H9 (cell line): ENCODE measurements at regions not wholly inside any gene's neighbourhood (a gene's known extent, or its start where the extent isn't known, plus 50 kb on each side); places are given as distances from the start of the nearest gene placed in this dataset.

Experiments
- DNase-seq: peaks from one replicate; pipeline ENCODE4 v3.0.0-alpha.2; 2017
- H2AFZ ChIP-seq: one replicate; pipeline ENCODE4 v1.6.1; 2013; ENCODE audit warnings: mild to moderate bottlenecking, low read length, control low read depth, moderate library complexity
- H2AK5ac ChIP-seq: 2 replicates; pipeline ENCODE4 v1.6.1; 2013; ENCODE audit warnings: low read length, control low read depth, mixed read lengths; ENCODE audit not compliant: insufficient read length
- H2BK120ac ChIP-seq: one replicate; pipeline ENCODE4 v1.6.1; 2013; ENCODE audit warnings: low read depth, mild to moderate bottlenecking, low read length, control low read depth, inconsistent platforms; ENCODE audit not compliant: poor library complexity, severe bottlenecking
- H2BK12ac ChIP-seq: 2 replicates; pipeline ENCODE4 v1.6.1; 2013; ENCODE audit warnings: low read length, control low read depth, mixed read lengths, low read depth; ENCODE audit not compliant: insufficient read length
- H2BK15ac ChIP-seq: 2 replicates; pipeline ENCODE4 v1.6.1; 2013; ENCODE audit warnings: low read depth, low read length, control low read depth
- H2BK20ac ChIP-seq: one replicate; pipeline ENCODE4 v1.6.1; 2013; ENCODE audit warnings: low read depth, mild to moderate bottlenecking, low read length, control low read depth, inconsistent platforms; ENCODE audit not compliant: poor library complexity, severe bottlenecking
- H2BK5ac ChIP-seq: 2 replicates; pipeline ENCODE4 v1.6.1; 2013; ENCODE audit warnings: low read length, control low read depth, mixed read lengths; ENCODE audit not compliant: insufficient read length
- H3K14ac ChIP-seq: 2 replicates; pipeline ENCODE4 v1.6.1; 2013; ENCODE audit warnings: low read length, control low read depth; ENCODE audit not compliant: insufficient read depth
- H3K18ac ChIP-seq: 2 replicates; pipeline ENCODE4 v1.6.1; 2013; ENCODE audit warnings: low read depth, mild to moderate bottlenecking, mixed read lengths, low read length, control low read depth; ENCODE audit not compliant: insufficient read length
- H3K23ac ChIP-seq: 2 replicates; pipeline ENCODE4 v1.6.1; 2013; ENCODE audit warnings: low read length, control low read depth, mixed read lengths, low read depth; ENCODE audit not compliant: insufficient read length
- H3K23me2 ChIP-seq: 2 replicates; pipeline ENCODE4 v1.6.1; 2013; ENCODE audit warnings: low read depth, mild to moderate bottlenecking, mixed read lengths, low read length, control low read depth; ENCODE audit not compliant: insufficient read length, poor library complexity, severe bottlenecking
- H3K27ac ChIP-seq: 2 replicates; pipeline ENCODE4 v1.5.1; 2013; ENCODE audit warnings: low read length, control low read depth, mixed read lengths, low read depth; ENCODE audit not compliant: insufficient read length
- H3K27me3 ChIP-seq: 2 replicates; pipeline ENCODE4 v1.6.1; 2013; ENCODE audit warnings: low read length, control low read depth, inconsistent platforms; ENCODE audit not compliant: insufficient read depth
- H3K4ac ChIP-seq: 2 replicates; pipeline ENCODE4 v1.6.1; 2013; ENCODE audit warnings: low read depth, mild to moderate bottlenecking, control low read depth, inconsistent platforms, low read length, moderate library complexity
- H3K4me1 ChIP-seq: 2 replicates; pipeline ENCODE4 v1.6.1; 2013; ENCODE audit warnings: low read length, control low read depth, inconsistent platforms; ENCODE audit not compliant: insufficient read depth
- H3K4me2 ChIP-seq: 2 replicates; pipeline ENCODE4 v1.6.1; 2013; ENCODE audit warnings: low read length, control low read depth, mixed read lengths; ENCODE audit not compliant: insufficient read length, insufficient read depth
- H3K56ac ChIP-seq: 2 replicates; pipeline ENCODE4 v1.6.1; 2013; ENCODE audit warnings: low read depth, mild to moderate bottlenecking, mixed read lengths, low read length, control low read depth; ENCODE audit not compliant: insufficient read length
- H3K79me1 ChIP-seq: 2 replicates; pipeline ENCODE4 v1.6.1; 2013; ENCODE audit warnings: low read depth, mild to moderate bottlenecking, moderate library complexity, low read length, control low read depth, inconsistent platforms; ENCODE audit not compliant: insufficient read depth, poor library complexity, severe bottlenecking
- H3K79me2 ChIP-seq: 2 replicates; pipeline ENCODE4 v1.6.1; 2013; ENCODE audit warnings: low read length, control low read depth, inconsistent platforms; ENCODE audit not compliant: insufficient read depth
- H3K9ac ChIP-seq: 2 replicates; pipeline ENCODE4 v1.6.1; 2013; ENCODE audit warnings: low read length, control low read depth, mixed read lengths; ENCODE audit not compliant: insufficient read length; ENCODE audit errors: extremely low read depth
- H3K9me3 ChIP-seq: one replicate; pipeline ENCODE4 v1.6.1; 2013; ENCODE audit warnings: low read depth, low read length, inconsistent platforms; ENCODE audit not compliant: control insufficient read depth
- H3T11ph ChIP-seq: one replicate; pipeline ENCODE4 v1.6.1; 2013; ENCODE audit warnings: mild to moderate bottlenecking, low read length, control low read depth, inconsistent platforms
- H4K20me1 ChIP-seq: one replicate; pipeline ENCODE4 v1.6.1; 2013; ENCODE audit not compliant: control insufficient read depth, insufficient read length, insufficient read depth
- H4K5ac ChIP-seq: 2 replicates; pipeline ENCODE4 v1.6.1; 2013; ENCODE audit warnings: low read depth, mild to moderate bottlenecking, mixed read lengths, low read length, control low read depth; ENCODE audit not compliant: insufficient read length
- H4K8ac ChIP-seq: replicated peaks from 2 replicates; pipeline ENCODE4 v1.6.1; 2013; ENCODE audit warnings: low read length, control low read depth, mixed read lengths, low read depth; ENCODE audit not compliant: insufficient read length
- H4K91ac ChIP-seq: 2 replicates; pipeline ENCODE4 v1.6.1; 2013; ENCODE audit warnings: low read depth, mild to moderate bottlenecking, moderate library complexity, mixed read lengths, low read length, control low read depth; ENCODE audit not compliant: insufficient read length
- H3K27ac Mint-ChIP-seq, 3 experiments: 2 replicates in 2 of 3; 3 replicates in 1 of 3; pipeline ENCODE4 v1.8.0; 2020 to 2021; ENCODE audit warnings: mixed read lengths in 3 of 3, mild to moderate bottlenecking in 1 of 3, moderate library complexity in 1 of 3
- H3K27me3 Mint-ChIP-seq: 2 replicates; pipeline ENCODE4 v1.8.0; 2021; ENCODE audit warnings: low read depth, mild to moderate bottlenecking, moderate library complexity, mixed read lengths
- H3K36me3 Mint-ChIP-seq, 3 experiments: 2 replicates in 2 of 3; 3 replicates in 1 of 3; pipeline ENCODE4 v1.8.0; 2020 to 2021; ENCODE audit warnings: low read depth in 3 of 3, mixed read lengths in 3 of 3; ENCODE audit not compliant: insufficient read depth in 1 of 3
- H3K4me1 Mint-ChIP-seq, 2 experiments: 2 replicates each; pipeline ENCODE4 v1.8.0; 2020; ENCODE audit warnings: mixed read lengths in 2 of 2
- H3K4me3 Mint-ChIP-seq, 2 experiments: 2 replicates in 1 of 2; 3 replicates in 1 of 2; pipeline ENCODE4 v1.8.0; 2020 to 2021; ENCODE audit warnings: mild to moderate bottlenecking in 2 of 2, mixed read lengths in 2 of 2, moderate library complexity in 1 of 2
- H3K9me3 Mint-ChIP-seq, 2 experiments: 2 replicates in 1 of 2; 3 replicates in 1 of 2; pipeline ENCODE4 v1.8.0; 2020; ENCODE audit warnings: mild to moderate bottlenecking in 2 of 2, mixed read lengths in 2 of 2, moderate library complexity in 1 of 2
- CTCF ChIP-seq: fragments of 200-600 bp; sonication (generic); conservative IDR thresholded peaks from 3 replicates; pipeline ENCODE4 v1.8.0; 2021; ENCODE audit warnings: antibody characterized with exemption, mild to moderate bottlenecking
- WGBS: extraction: QIAGEN DNeasy Blood & Tissue Kit; methylation state at CpG from one replicate; pipeline ENCODE4 v1.1.7; 2013; ENCODE audit warnings: missing lambda C conversion rate, low lambda C conversion rate, mixed read lengths; ENCODE audit not compliant: insufficient read length; ENCODE audit errors: extremely low coverage; 5-methylcytosine and 5-hydroxymethylcytosine counted together

GRCh38 chr9:73264631-73265030 lies 113.0 kb downstream of the ANXA1 start:
- Mint-ChIP-seq H3K4me3 (no peak overlapping the region), H3K27ac (no peak overlapping the region), H3K9me3 (peaks cover 0 to 3% of the 10 kb centered on the region in 2 experiments; a peak in 1 of 5 replicates), H3K4me1 (peaks cover 5 to 7% of the 10 kb centered on the region in 2 experiments), H3K36me3 (peaks cover 0 to 4% (median 0%) of the 10 kb centered on the region in 3 experiments; a peak in 1 of 7 replicates), H3K27me3 (no peaks in the 10 kb centered on the region)
- Histone ChIP-seq H3K4ac (no peak overlapping the region), H3K27ac (no peak overlapping the region), H2BK12ac (no peak overlapping the region), H3K79me1 (no peaks in the 10 kb centered on the region), H3K9ac (no peak overlapping the region), H3K4me2 (no peak overlapping the region), H3K23me2 (no peaks in the 10 kb centered on the region), H3K79me2 (no peaks in the 10 kb centered on the region), H2BK20ac (no peak overlapping the region), H3K14ac (no peak overlapping the region), H3K4me1 (no peaks in the 10 kb centered on the region), H2BK15ac (no peak overlapping the region), H2AK5ac (no peak overlapping the region), H3K18ac (no peak overlapping the region), H3T11ph (no peak overlapping the region), H2AFZ (no peak overlapping the region), H3K27me3 (no peaks in the 10 kb centered on the region), H3K23ac (no peak overlapping the region), H4K20me1 (no peaks in the 10 kb centered on the region), H4K91ac (no peak overlapping the region), H3K9me3 (no peaks in the 10 kb centered on the region), H4K5ac (no peak overlapping the region), H2BK5ac (no peak overlapping the region), H3K56ac (no peak overlapping the region), H4K8ac (no peak overlapping the region), H2BK120ac (no peak overlapping the region)
- no peak for DNase-seq
- no CpG with 5 or more reads among the region's 4 CpGs for WGBS
- no peak for TF ChIP-seq CTCF
